GM12891 (cell line): ENCODE measurements at regions not wholly inside any gene's neighbourhood (a gene's known extent, or its start where the extent isn't known, plus 50 kb on each side); places are given as distances from the start of the nearest gene placed in this dataset.
"Not testable (repeated sequence)": the region's sequence is repeated elsewhere in the genome, so short reads cannot be mapped to it uniquely, and the experiment has no call there.

Experiments
- DNase-seq: peaks from one replicate; pipeline ENCODE4 v3.0.0; 2011; ENCODE audit warnings: low spot score; ENCODE audit not compliant: insufficient read length
- FAIRE-seq: peaks from 2 replicates; lab custom pipeline; 2011; peaks lifted over from hg19 to GRCh38; lab: Jason Lieb, UNC
- PAX5 ChIP-seq: IDR thresholded peaks from 2 replicates; pipeline ENCODE4 v1.6.1; 2011; ENCODE audit warnings: low read length, moderate library complexity, mild to moderate bottlenecking; ENCODE audit not compliant: insufficient read depth, severe bottlenecking
- POLR2A ChIP-seq: IDR thresholded peaks from 2 replicates; pipeline ENCODE4 v1.6.1; 2011; ENCODE audit warnings: low read depth, low read length, control low read depth
- POLR2AphosphoS5 ChIP-seq: IDR thresholded peaks from 2 replicates; pipeline ENCODE4 v1.6.1; 2011; ENCODE audit warnings: low read depth, low read length, control low read depth
- POU2F2 ChIP-seq: IDR thresholded peaks from 2 replicates; pipeline ENCODE4 v1.6.1; 2011; ENCODE audit warnings: low read depth, mild to moderate bottlenecking, control low read depth, low read length, moderate library complexity
- SPI1 ChIP-seq: IDR thresholded peaks from 2 replicates; pipeline ENCODE4 v1.6.1; 2011; ENCODE audit warnings: low read depth, low read length, control low read depth
- TAF1 ChIP-seq: IDR thresholded peaks from 2 replicates; pipeline ENCODE4 v1.6.1; 2011; ENCODE audit warnings: low read depth, low read length, control low read depth

GRCh38 chr9:79408200-79408599, 163.6 kb upstream of the TLE4 start:
- DNase-seq, result no peak
- FAIRE-seq, result no peak
- TF ChIP-seq SPI1 (no peak), PAX5 (no peak), TAF1 (no peak), POLR2A (no peak), POU2F2 (no peak), POLR2AphosphoS5 (no peak)

GRCh38 chr9:79408617-79409016, 163.1 kb upstream of the TLE4 start:
- no peak for TF ChIP-seq TAF1
- no peak for TF ChIP-seq POLR2A
- no peak for TF ChIP-seq PAX5
- no peak for TF ChIP-seq POLR2AphosphoS5
- TF ChIP-seq POU2F2, result no peak
- TF ChIP-seq SPI1, result no peak
- no peak for FAIRE-seq
- no peak for DNase-seq

GRCh38 chr9:79409182-79409823, 162.5 kb upstream of the TLE4 start:
- no peak for DNase-seq
- no peak for TF ChIP-seq POLR2AphosphoS5
- no peak for TF ChIP-seq SPI1
- no peak for TF ChIP-seq TAF1
- no peak for TF ChIP-seq POU2F2
- TF ChIP-seq PAX5, result no peak
- no peak for TF ChIP-seq POLR2A
- no peak for FAIRE-seq

GRCh38 chr9:79425840-79426239, 145.9 kb upstream of the TLE4 start:
- FAIRE-seq, result no peak
- TF ChIP-seq SPI1 (no peak), TAF1 (no peak), PAX5 (no peak), POU2F2 (no peak), POLR2A (no peak), POLR2AphosphoS5 (no peak)
- DNase-seq, result no peak

GRCh38 chr9:79428422-79428821, 143.3 kb upstream of the TLE4 start:
- TF ChIP-seq POLR2AphosphoS5, result no peak
- TF ChIP-seq POLR2A, result no peak
- TF ChIP-seq PAX5, result no peak
- TF ChIP-seq POU2F2, result no peak
- TF ChIP-seq TAF1, result no peak
- TF ChIP-seq SPI1, result no peak
- no peak for DNase-seq
- no peak for FAIRE-seq

GRCh38 chr9:79430619-79431018, 141.1 kb upstream of the TLE4 start:
- TF ChIP-seq TAF1, result no peak
- no peak for TF ChIP-seq POLR2AphosphoS5
- TF ChIP-seq POLR2A, result no peak
- no peak for TF ChIP-seq SPI1
- no peak for TF ChIP-seq PAX5
- TF ChIP-seq POU2F2, result no peak
- no peak for FAIRE-seq
- DNase-seq, result no peak

- no peak for TF ChIP-seq POLR2A
- TF ChIP-seq PAX5, result no peak
- TF ChIP-seq TAF1, result no peak
- no peak for TF ChIP-seq SPI1
- TF ChIP-seq POU2F2, result no peak
- no peak for TF ChIP-seq POLR2AphosphoS5
- no peak for FAIRE-seq
- DNase-seq, result no peak
Observed at GRCh38 chr9:79431019-79431679, 140.6 kb upstream of the TLE4 start.

GRCh38 chr9:79432485-79432884, 139.3 kb upstream of the TLE4 start:
- no peak for FAIRE-seq
- TF ChIP-seq TAF1 (no peak), POLR2AphosphoS5 (no peak), SPI1 (no peak), POU2F2 (no peak), POLR2A (no peak), PAX5 (no peak)
- no peak for DNase-seq

- FAIRE-seq, result no peak
- TF ChIP-seq TAF1 (no peak), POLR2A (no peak), POU2F2 (no peak), SPI1 (no peak), PAX5 (no peak), POLR2AphosphoS5 (no peak)
- no peak for DNase-seq
Observed at GRCh38 chr9:79433703-79434102, 138.1 kb upstream of the TLE4 start.

GRCh38 chr9:79439221-79439620, 132.5 kb upstream of the TLE4 start:
- DNase-seq, FAIRE-seq: not testable (repeated sequence)
